GM23338 (cell line): ENCODE measurements at regions not wholly inside any gene's neighbourhood (a gene's known extent, or its start where the extent isn't known, plus 50 kb on each side); places are given as distances from the start of the nearest gene placed in this dataset.

ENCODE experiments used
- ATAC-seq: fragments of 200-7000 bp; cut with Tn5 transposase; 3 replicates; pipeline ENCODE4 v1.9.1; 2020
- DNase-seq: peaks from one replicate; pipeline ENCODE4 v3.0.0-alpha.2; 2015; ENCODE audit warnings: low spot score
- H2AFZ ChIP-seq: fragments of 200-600 bp; sonication (generic); 2 replicates; pipeline ENCODE4 v1.8.0; 2016; ENCODE audit warnings: antibody characterized with exemption, mild to moderate bottlenecking, moderate library complexity
- H3F3A ChIP-seq: fragments of 200-600 bp; sonication (generic); replicated peaks from 2 replicates; pipeline ENCODE4 v1.8.0; 2017; ENCODE audit warnings: antibody characterized with exemption, mixed run types, low read depth
- H3K27ac ChIP-seq: fragments of 200-600 bp; sonication (generic); 2 replicates; pipeline ENCODE4 v1.6.1; 2016; ENCODE audit warnings: low read depth
- H3K27me3 ChIP-seq: fragments of 200-600 bp; sonication (generic); 2 replicates; pipeline ENCODE4 v1.8.0; 2016; ENCODE audit warnings: mild to moderate bottlenecking, mixed run types, moderate library complexity; ENCODE audit not compliant: insufficient read depth
- H3K36me3 ChIP-seq: fragments of 200-600 bp; sonication (generic); 2 replicates; pipeline ENCODE4 v1.8.0; 2016; ENCODE audit warnings: mild to moderate bottlenecking; ENCODE audit not compliant: insufficient read depth
- H3K4me1 ChIP-seq: fragments of 200-600 bp; sonication (generic); 2 replicates; pipeline ENCODE4 v1.8.0; 2016; ENCODE audit warnings: mild to moderate bottlenecking, moderate library complexity; ENCODE audit not compliant: insufficient read depth
- H3K4me2 ChIP-seq: fragments of 200-600 bp; sonication (generic); 2 replicates; pipeline ENCODE4 v1.7.1; 2017; ENCODE audit warnings: mixed run types
- H3K4me3 ChIP-seq: fragments of 200-600 bp; sonication (generic); 2 replicates; pipeline ENCODE4 v1.6.1; 2016; ENCODE audit warnings: mixed run types
- H3K79me2 ChIP-seq: fragments of 200-600 bp; sonication (generic); replicated peaks from 2 replicates; pipeline ENCODE4 v1.8.0; 2017; ENCODE audit warnings: mild to moderate bottlenecking; ENCODE audit not compliant: insufficient read depth
- H3K9me2 ChIP-seq: fragments of 200-600 bp; sonication (generic); 2 replicates; pipeline ENCODE4 v1.8.0; 2017; ENCODE audit not compliant: insufficient read depth
- H4K20me1 ChIP-seq: fragments of 200-600 bp; sonication (generic); replicated peaks from 2 replicates; pipeline ENCODE4 v1.8.0; 2017; ENCODE audit warnings: mild to moderate bottlenecking; ENCODE audit not compliant: insufficient read depth
- H3K27ac Mint-ChIP-seq: 2 replicates; pipeline ENCODE4 v1.8.0; 2020; ENCODE audit warnings: inconsistent platforms, mild to moderate bottlenecking, moderate library complexity, mixed read lengths
- H3K27me3 Mint-ChIP-seq: 3 replicates; pipeline ENCODE4 v1.8.0; 2022; ENCODE audit warnings: low read depth, mild to moderate bottlenecking, moderate library complexity, mixed read lengths, inconsistent platforms; ENCODE audit not compliant: insufficient read depth, poor library complexity
- H3K36me3 Mint-ChIP-seq: 3 replicates; pipeline ENCODE4 v1.8.0; 2021; ENCODE audit warnings: low read depth, mild to moderate bottlenecking, inconsistent platforms, moderate library complexity, mixed read lengths
- H3K4me1 Mint-ChIP-seq: 3 replicates; pipeline ENCODE4 v1.8.0; 2020; ENCODE audit warnings: mild to moderate bottlenecking, inconsistent platforms, mixed read lengths
- H3K4me3 Mint-ChIP-seq: 3 replicates; pipeline ENCODE4 v1.8.0; 2021; ENCODE audit warnings: moderate library complexity, mild to moderate bottlenecking, inconsistent platforms, mixed read lengths
- H3K9me3 Mint-ChIP-seq: 3 replicates; pipeline ENCODE4 v1.8.0; 2020; ENCODE audit warnings: moderate library complexity, mild to moderate bottlenecking, inconsistent platforms, mixed read lengths
- CREB1 ChIP-seq: fragments of 250-450 bp; sonication (Bioruptor Pico); IDR thresholded peaks from 2 replicates; pipeline ENCODE4 v1.5.0; 2020; ENCODE audit warnings: low read depth, mild to moderate bottlenecking, moderate library complexity
- CTCF ChIP-seq, 2 experiments: fragments of 200-600 bp in 1 of 2; sonication (generic) in 1 of 2; conservative IDR thresholded peaks; 2 replicates each; pipeline versions ENCODE4 v1.5.1 to v1.6.1; 2016 to 2017; ENCODE audit warnings: antibody characterized with exemption in 2 of 2, low read depth in 2 of 2, mild to moderate bottlenecking in 2 of 2, moderate library complexity in 1 of 2
- EZH2 ChIP-seq: fragments of 200-600 bp; sonication (generic); IDR thresholded peaks from one replicate; pipeline ENCODE4 v1.8.0; 2017; ENCODE audit warnings: antibody characterized with exemption, mild to moderate bottlenecking, low read depth; ENCODE audit not compliant: unreplicated experiment
- EZH2phosphoT487 ChIP-seq: fragments of 200-600 bp; sonication (generic); IDR thresholded peaks from one replicate; pipeline ENCODE4 v1.8.1; 2018; ENCODE audit warnings: antibody characterized with exemption; ENCODE audit not compliant: unreplicated experiment
- STAT1 ChIP-seq: IDR thresholded peaks from one replicate; pipeline ENCODE4 v1.6.1; 2016; ENCODE audit warnings: antibody characterized with exemption; ENCODE audit not compliant: unreplicated experiment
- ZNF114 ChIP-seq: fragments of 250-450 bp; sonication (Bioruptor Pico); IDR thresholded peaks from 2 replicates; pipeline ENCODE4 v1.5.0; 2020; ENCODE audit warnings: mild to moderate bottlenecking, moderate library complexity
- ZNF462 ChIP-seq: fragments of 250-450 bp; sonication (Bioruptor Pico); IDR thresholded peaks from 2 replicates; pipeline ENCODE4 v1.5.0; 2020; ENCODE audit warnings: mild to moderate bottlenecking, moderate library complexity

- Mint-ChIP-seq H3K4me3 (no peak overlapping the region), H3K9me3 (no peaks in the 10 kb centered on the region; the same call in none of the 3 replicates), H3K36me3 (0 out of 3 replicates have a peak, but pooled peaks cover 3% of the 10 kb centered on the region), H3K27me3 (peaks cover 2% of the 10 kb centered on the region), H3K4me1 (no peaks in the 10 kb centered on the region), H3K27ac (no peak overlapping the region)
- Histone ChIP-seq H3K4me1 (no peaks in the 10 kb centered on the region), H4K20me1 (no peaks in the 10 kb centered on the region), H3K27me3 (no peaks in the 10 kb centered on the region), H2AFZ (no peak overlapping the region), H3K4me3 (no peak overlapping the region), H3K4me2 (no peak overlapping the region), H3K9me2 (peaks cover 5% of the 10 kb centered on the region; the same call in 1 of the 2 replicates), H3K36me3 (no peaks in the 10 kb centered on the region), H3K79me2 (no peaks in the 10 kb centered on the region), H3F3A (no peaks in the 10 kb centered on the region), H3K27ac (no peak overlapping the region)
- ATAC-seq (no peak), DNase-seq (no peak)
- no peak for TF ChIP-seq CREB1 (CRISPR knock-in tag)
- TF ChIP-seq ZNF114 (CRISPR knock-in tag), result no peak
- TF ChIP-seq ZNF462 (CRISPR knock-in tag), result no peak
- no peak for TF ChIP-seq STAT1
These were observed 107.1 kb upstream of the ITGB1 start for GRCh38 chr10:33065111-33065510.

- H3K36me3 Mint-ChIP-seq, result 0 out of 3 replicates have a peak, but pooled peaks cover 3% of the 10 kb centered on the region
- ATAC-seq, result no peak
- TF ChIP-seq EZH2, result no peak
- no peak for TF ChIP-seq EZH2phosphoT487
- no peak for TF ChIP-seq ZNF114 (CRISPR knock-in tag)
- no peak for TF ChIP-seq CTCF (conservative IDR thresholded peaks at IDR 0.05; ENCODE audit: low read depth in 2 of 2)
- TF ChIP-seq CREB1 (CRISPR knock-in tag), result no peak
These were observed 106.7 kb upstream of the ITGB1 start for GRCh38 chr10:33064706-33065105.

More at GRCh38 chr10:33064706-33065105, 106.7 kb upstream of the ITGB1 start:
- H3K4me1 ChIP-seq, result no peaks in the 10 kb centered on the region
- H3K9me2 ChIP-seq, result peaks cover 5% of the 10 kb centered on the region; the same call in 1 of the 2 replicates
- Mint-ChIP-seq H3K27ac (no peak overlapping the region), H3K9me3 (no peaks in the 10 kb centered on the region; the same call in none of the 3 replicates), H3K27me3 (peaks cover 2% of the 10 kb centered on the region), H3K4me3 (no peak overlapping the region), H3K4me1 (no peaks in the 10 kb centered on the region)
- H4K20me1 ChIP-seq, result no peaks in the 10 kb centered on the region
- H3K4me2 ChIP-seq, result no peak overlapping the region
- H3F3A ChIP-seq, result no peaks in the 10 kb centered on the region
- DNase-seq, result no peak
- no peaks in the 10 kb centered on the region for H3K27me3 ChIP-seq
- no peak overlapping the region for H3K4me3 ChIP-seq
- no peaks in the 10 kb centered on the region for H3K79me2 ChIP-seq
- no peaks in the 10 kb centered on the region for H3K36me3 ChIP-seq
- 0 out of 2 replicates have a peak overlapping the region, but pooled peaks have one; percentile 28 for H2AFZ ChIP-seq
- H3K27ac ChIP-seq, result no peak overlapping the region
